ENCODE measurements at regions not wholly inside any gene's neighbourhood (a gene's known extent, or its start where the extent isn't known, plus 50 kb on each side); places are given as distances from the start of the nearest gene placed in this dataset.

GRCh38 chr19:33946535-33947264 is 150.0 kb downstream of the KCTD15 start:
- in situ Hi-C loops (cut with HindIII; ENCODE audit: low sequenced_read_pairs), result no loop called here

DNA sequence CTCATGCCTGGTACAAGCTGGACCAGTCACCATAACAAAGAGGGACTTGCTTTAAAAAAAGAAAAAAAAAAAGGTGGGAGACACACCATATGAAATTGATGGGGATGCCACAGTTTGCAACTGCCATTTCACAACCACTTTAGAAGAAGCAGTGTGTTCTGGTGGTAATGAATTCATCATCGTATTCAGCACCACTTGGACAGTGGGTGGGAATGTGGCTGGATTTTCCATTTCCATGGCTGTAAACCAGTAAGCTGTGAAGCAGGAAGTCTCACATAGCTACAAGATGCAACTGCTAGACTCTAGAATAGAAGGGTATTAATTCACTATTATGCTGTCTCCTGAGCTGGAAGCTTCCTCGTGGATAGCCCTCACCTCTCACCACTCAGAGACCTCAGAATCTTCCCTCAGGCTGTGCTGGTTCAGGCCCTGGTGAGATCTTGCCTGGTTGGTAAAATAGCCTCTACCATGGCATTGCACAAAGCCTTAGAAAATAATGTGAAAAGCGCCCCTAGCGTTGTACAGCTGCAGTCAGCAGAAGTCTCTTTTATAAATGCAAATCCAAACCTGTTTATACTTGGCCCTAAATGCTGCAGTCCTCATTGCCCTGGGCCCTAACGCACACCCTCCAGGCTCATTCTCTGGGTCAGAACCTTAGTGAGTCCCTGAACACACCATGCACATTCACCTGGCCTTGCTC is 150.7 kb downstream of the KCTD15 start:
- in situ Hi-C loops (cut with HindIII; ENCODE audit: low sequenced_read_pairs), result no loop called here

GRCh38 chr19:33948651-33949335 is 152.1 kb downstream of the KCTD15 start:
- in situ Hi-C loops (cut with HindIII; ENCODE audit: low sequenced_read_pairs), result no loop called here

DNA sequence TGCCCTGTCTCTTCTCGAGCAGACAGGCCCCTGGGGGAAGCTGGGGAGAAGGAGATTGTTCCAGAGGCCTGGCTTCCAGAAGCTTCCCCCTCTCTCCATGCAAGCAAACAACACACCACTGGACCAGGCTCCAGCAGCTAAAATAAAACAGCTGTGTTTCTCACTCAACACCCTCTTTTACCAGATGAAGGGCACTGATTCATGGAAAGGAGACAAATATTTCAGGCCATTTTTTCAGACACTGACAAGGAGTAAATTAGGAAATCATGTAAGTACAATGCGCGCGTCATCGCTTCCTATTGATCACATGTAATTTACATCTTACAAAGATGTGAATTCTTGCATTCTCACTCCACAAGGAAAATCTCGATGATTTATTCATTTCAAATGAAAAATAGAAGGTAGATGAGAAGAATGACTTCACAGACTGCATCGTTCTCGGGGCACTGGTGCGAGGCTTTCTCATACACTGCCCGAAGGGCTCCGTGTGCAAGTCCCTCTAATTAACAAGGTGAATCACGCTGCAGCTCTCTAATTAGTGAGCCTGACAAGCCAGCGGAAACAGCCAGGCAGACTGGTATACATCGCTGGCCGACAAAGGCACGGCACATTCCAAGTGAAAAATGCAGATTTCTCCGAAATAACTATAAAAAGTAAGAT is 153.6 kb downstream of the KCTD15 start:
- in situ Hi-C loops (cut with HindIII; ENCODE audit: low sequenced_read_pairs), result no loop called here

GRCh38 chr19:33953023-33953422 is 156.4 kb downstream of the KCTD15 start:
- in situ Hi-C loops (cut with HindIII; ENCODE audit: low sequenced_read_pairs), result no loop called here

- in situ Hi-C loops (cut with HindIII; ENCODE audit: low sequenced_read_pairs), result no loop called here
Observed at GRCh38 chr19:33953592-33953991, 156.9 kb downstream of the KCTD15 start.

- in situ Hi-C loops (cut with HindIII; ENCODE audit: low sequenced_read_pairs), result no loop called here
Observed at GRCh38 chr19:33954686-33955085, 158.0 kb downstream of the KCTD15 start.

DNA sequence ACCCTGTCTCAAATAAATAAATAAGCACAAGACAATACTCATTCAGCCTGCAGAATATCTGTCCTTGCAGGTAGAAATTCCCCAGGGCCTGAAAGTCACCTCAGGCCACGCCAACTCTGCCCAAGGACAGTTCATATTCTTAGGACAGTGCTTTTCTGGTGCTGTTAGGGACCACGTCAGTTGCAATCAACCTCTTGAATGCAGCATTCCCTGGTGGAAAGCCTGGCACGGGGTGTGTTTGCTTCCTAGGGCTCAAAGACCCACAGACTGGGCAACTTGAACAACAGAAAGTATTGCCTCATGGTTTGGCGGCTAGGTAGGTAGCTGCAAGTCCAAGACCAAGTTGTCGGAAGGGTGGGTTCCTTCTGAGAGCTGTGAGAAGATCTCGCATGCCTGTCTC is 160.3 kb downstream of the KCTD15 start:
- in situ Hi-C loops (cut with HindIII; ENCODE audit: low sequenced_read_pairs), result no loop called here

DNA sequence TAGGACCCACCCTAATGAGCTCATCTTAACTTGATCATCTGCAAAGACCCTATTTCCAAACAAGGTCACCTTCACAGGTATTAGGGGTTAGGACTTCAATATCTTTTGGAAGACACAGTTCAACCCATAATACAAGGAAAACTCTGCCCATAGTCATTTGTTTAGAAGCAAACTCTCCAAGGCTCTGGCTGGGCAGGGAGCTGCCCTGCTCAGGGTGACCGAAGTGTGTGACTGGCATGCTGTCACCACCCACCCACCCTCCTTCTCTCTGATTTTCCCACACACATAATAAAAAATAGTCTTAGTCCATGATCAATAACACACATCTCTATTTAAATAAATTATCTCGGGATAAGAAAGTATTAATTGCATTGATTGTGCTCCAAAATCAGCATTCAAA is 161.1 kb downstream of the KCTD15 start:
- in situ Hi-C loops (cut with HindIII; ENCODE audit: low sequenced_read_pairs), result no loop called here

GRCh38 chr19:33960566-33960965 is 163.9 kb downstream of the KCTD15 start:
- in situ Hi-C loops (cut with HindIII; ENCODE audit: low sequenced_read_pairs), result loop anchor here (5.0 kb wide), 1 partner anchor 98 kb away; no protein-coding TSS in a partner anchor

DNA sequence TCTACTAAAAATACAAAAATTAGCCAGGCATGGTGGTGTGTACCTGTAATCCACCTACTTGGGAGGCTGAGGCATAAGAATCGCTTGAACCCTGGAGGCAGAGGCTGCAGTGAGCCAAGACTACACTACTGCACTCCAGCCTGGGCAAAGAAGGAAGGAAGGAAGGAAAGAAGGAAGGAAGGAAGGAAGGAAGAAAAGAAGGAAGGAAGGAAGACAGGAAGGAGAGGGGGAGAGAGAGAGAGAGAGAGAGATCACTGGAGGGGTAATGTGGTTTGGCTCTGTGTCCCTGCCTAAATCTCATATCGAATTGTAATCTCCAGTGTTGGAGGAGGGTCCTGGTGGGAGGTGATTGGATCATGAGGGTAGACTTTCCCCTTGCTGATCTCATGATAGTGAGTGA is 165.5 kb downstream of the KCTD15 start:
- in situ Hi-C loops (cut with HindIII; ENCODE audit: low sequenced_read_pairs), result loop anchor here (5.0 kb wide), 1 partner anchor 100 kb away; no protein-coding TSS in a partner anchor

- in situ Hi-C loops (cut with HindIII; ENCODE audit: low sequenced_read_pairs), result loop anchor here (5.0 kb wide), 1 partner anchor 101 kb away; no protein-coding TSS in a partner anchor
Observed at GRCh38 chr19:33963514-33963913, 166.8 kb downstream of the KCTD15 start.

DNA sequence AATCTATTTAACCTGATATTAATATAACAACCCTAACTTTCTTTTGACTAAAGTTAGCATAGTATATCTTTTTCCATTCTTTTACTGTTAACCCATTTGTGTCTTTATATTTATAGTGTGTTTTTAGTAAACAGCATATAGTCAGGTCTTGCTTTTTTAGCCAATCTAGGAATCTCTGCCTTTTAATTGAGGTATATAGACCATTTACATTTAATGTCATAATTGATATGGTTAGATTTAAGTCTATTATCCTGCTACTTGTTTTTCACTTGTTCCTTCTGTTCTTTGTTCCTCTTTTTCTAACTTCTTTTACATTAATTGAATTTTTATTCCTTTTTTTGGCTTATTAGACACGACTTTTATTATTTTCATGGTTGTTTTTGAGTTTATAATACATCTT is 174.4 kb downstream of the KCTD15 start:
- in situ Hi-C loops (cut with HindIII; ENCODE audit: low sequenced_read_pairs), result no loop called here

GRCh38 chr19:33977756-33978685 is 181.4 kb downstream of the KCTD15 start:
- in situ Hi-C loops (cut with HindIII; ENCODE audit: low sequenced_read_pairs), result no loop called here

- in situ Hi-C loops (cut with HindIII; ENCODE audit: low sequenced_read_pairs), result no loop called here
Observed at GRCh38 chr19:33982706-33983105, 186.0 kb downstream of the KCTD15 start.

DNA sequence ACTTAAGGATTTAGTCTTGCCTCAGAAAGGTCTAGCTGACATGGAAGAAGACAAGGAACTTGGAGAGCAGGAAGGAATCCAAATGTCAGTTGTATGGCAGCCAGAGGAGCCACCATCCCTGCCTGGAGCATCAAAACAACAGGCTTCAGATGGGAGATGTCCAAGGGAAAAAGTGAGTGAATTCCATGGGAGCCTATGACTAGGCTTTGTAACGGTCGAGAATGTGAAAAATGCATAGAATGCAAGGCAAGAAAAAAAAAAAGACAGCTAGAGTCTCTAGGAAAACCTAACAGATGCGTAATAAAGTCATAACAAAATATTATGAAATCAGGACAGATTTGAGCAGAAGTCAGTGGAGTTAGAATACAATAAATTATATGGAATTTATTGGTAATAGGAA is 183.7 kb upstream of the LSM14A start:
- in situ Hi-C loops (cut with HindIII; ENCODE audit: low sequenced_read_pairs), result no loop called here

DNA sequence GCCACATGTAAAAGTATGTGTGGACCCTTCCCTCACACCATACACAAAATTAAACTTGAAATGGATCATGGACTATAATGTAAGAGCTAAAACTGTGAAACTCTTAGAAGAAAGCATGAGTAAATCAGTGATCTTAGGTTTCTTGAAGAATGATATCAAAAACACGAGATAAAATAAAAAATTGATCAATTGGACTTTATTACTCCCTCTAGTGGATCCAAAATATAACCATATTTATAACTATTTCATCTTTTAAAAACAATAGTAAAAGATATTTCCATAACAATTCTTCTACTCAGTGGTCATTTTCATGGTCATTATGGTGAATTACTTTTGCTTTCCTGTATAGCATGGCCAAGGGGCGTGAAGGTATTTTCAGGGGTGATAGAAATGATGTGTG is 174.6 kb upstream of the LSM14A start:
- in situ Hi-C loops (cut with HindIII; ENCODE audit: low sequenced_read_pairs), result loop anchor here (10.0 kb wide), 1 partner anchor 233 kb away; no protein-coding TSS in a partner anchor

- in situ Hi-C loops (cut with HindIII; ENCODE audit: low sequenced_read_pairs), result loop anchor here (10.0 kb wide), 1 partner anchor 234 kb away; no protein-coding TSS in a partner anchor
Observed at GRCh38 chr19:33998302-33998701, 174.0 kb upstream of the LSM14A start.

GRCh38 chr19:33998739-33999345 is 173.5 kb upstream of the LSM14A start:
- in situ Hi-C loops (cut with HindIII; ENCODE audit: low sequenced_read_pairs), result loop anchor here (10.0 kb wide), 1 partner anchor 234 kb away; no protein-coding TSS in a partner anchor

All from endothelial cell of hepatic sinusoid (primary cell).